Breast epithelium (tissue), 3 donors: ENCODE measurements at regions not wholly inside any gene's neighbourhood (a gene's known extent, or its start where the extent isn't known, plus 50 kb on each side); places are given as distances from the start of the nearest gene placed in this dataset.

Experiments
- POLR2A ChIP-seq: fragments of 450-650 bp; IDR thresholded peaks from one replicate; pipeline ENCODE4 v1.6.1; 2016; ENCODE audit warnings: antibody characterized with exemption, mild to moderate bottlenecking, moderate library complexity
- POLR2AphosphoS5 ChIP-seq, 3 donors: sonication (generic); formaldehyde crosslinking; IDR thresholded peaks; one replicate each; pipeline ENCODE4 v1.6.1; 2017; ENCODE audit warnings: antibody characterized with exemption in 3 of 3
- TF ChIP-seq, protein P1 (sequence below), 3 donors: fragments of 450-650 bp; IDR thresholded peaks; one replicate each; pipeline ENCODE4 v1.5.1; 2016 to 2017; ENCODE audit warnings: antibody characterized with exemption in 3 of 3, mild to moderate bottlenecking in 3 of 3, moderate library complexity in 3 of 3

DNA sequence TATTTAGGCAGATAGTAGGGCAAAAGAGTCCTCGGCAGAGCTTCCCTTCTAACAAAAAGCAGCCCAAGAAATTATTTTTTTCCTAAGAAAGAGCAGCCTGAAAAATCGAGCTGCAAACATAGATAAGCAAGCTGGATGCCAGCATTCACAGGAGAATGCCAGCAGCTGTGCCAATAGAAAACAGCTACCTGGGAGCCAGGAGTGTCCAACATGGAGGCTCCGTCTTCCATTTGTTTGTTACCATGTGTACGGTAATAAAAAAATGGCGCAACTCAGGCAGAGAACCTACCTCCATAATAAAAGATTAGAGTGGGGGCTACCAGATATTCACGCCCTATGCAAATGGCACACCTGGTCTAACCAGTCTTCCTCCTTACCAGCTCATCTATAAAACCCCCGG lies 77.6 kb upstream of the IPO5 start:
- TF ChIP-seq, protein P1, sequence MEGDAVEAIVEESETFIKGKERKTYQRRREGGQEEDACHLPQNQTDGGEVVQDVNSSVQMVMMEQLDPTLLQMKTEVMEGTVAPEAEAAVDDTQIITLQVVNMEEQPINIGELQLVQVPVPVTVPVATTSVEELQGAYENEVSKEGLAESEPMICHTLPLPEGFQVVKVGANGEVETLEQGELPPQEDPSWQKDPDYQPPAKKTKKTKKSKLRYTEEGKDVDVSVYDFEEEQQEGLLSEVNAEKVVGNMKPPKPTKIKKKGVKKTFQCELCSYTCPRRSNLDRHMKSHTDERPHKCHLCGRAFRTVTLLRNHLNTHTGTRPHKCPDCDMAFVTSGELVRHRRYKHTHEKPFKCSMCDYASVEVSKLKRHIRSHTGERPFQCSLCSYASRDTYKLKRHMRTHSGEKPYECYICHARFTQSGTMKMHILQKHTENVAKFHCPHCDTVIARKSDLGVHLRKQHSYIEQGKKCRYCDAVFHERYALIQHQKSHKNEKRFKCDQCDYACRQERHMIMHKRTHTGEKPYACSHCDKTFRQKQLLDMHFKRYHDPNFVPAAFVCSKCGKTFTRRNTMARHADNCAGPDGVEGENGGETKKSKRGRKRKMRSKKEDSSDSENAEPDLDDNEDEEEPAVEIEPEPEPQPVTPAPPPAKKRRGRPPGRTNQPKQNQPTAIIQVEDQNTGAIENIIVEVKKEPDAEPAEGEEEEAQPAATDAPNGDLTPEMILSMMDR (IDR thresholded peaks at IDR 0.05) = no peak
- TF ChIP-seq POLR2A = no peak
- TF ChIP-seq POLR2AphosphoS5 (IDR thresholded peaks at IDR 0.05) = no peak
